Stimulated activated CD4-positive, alpha-beta T cell treated with anti-CD3 and anti-CD28 coated beads, Interleukin-12 subunit alpha, Interleukin-12 subunit beta, amount 100 ng/mL, for 4 hours (primary cell): ENCODE measurements at regions not wholly inside any gene's neighbourhood (a gene's known extent, or its start where the extent isn't known, plus 50 kb on each side); places are given as distances from the start of the nearest gene placed in this dataset.
"Not testable (repeated sequence)": the region's sequence is repeated elsewhere in the genome, so short reads cannot be mapped to it uniquely, and the experiment has no call there.

ENCODE experiments used
- DNase-seq: peaks from one replicate; pipeline ENCODE4 v3.0.0-alpha.2; 2020

DNA sequence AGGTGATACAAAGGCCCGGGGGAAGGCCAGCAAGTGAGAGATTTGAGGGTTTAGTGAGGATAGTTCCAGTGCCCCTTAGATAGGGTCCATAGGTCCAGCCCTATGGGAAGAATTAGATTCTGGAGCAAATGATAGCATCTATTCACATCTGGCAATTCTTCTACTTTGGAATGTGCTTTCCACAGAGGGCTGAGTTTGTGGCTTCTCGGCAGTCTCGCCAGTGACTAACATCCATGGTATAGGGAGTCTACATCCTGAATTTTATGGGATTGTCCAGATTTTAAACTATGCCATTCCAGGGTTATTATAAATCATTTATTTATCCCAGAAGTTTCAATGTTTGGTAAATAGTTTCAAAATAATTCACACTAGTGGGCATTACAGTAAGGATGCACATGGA is 207.3 kb upstream of the ADO start:
- DNase-seq: no peak

DNA sequence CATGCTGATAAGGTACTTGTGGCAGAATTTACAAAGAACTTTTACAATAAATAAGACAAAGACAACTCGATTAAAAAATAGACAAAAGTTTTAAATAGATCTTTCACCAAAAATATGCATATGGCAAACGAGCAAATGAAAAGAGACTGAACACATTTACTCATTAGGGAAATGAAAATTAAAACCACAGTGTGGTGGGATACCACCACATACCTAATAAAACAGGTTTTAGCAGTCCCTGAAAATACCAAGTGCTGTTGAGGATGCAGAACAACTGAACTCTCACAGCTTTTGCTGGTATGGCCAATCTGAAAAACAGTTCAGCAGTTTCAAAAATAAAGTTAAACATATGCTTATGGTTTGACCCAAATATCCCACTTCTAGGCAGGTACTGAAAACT is 205.4 kb upstream of the ADO start:
- no peak for DNase-seq

DNA sequence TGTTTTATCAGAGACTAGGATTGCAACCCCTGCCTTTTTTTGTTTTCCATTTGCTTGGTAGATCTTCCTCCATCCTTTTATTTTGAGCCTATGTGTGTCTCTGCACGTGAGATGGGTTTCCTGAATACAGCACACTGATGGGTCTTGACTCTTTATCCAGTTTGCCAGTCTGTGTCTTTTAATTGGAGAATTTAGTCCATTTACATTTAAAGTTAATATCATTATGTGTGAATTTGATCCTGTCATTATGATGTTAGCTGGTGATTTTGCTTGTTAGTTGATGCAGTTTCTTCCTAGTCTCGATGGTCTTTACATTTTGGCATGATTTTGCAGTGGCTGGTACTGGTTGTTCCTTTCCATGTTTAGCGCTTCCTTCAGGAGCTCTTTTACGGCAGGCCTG is 198.0 kb upstream of the ADO start:
- DNase-seq: not testable (repeated sequence)

DNA sequence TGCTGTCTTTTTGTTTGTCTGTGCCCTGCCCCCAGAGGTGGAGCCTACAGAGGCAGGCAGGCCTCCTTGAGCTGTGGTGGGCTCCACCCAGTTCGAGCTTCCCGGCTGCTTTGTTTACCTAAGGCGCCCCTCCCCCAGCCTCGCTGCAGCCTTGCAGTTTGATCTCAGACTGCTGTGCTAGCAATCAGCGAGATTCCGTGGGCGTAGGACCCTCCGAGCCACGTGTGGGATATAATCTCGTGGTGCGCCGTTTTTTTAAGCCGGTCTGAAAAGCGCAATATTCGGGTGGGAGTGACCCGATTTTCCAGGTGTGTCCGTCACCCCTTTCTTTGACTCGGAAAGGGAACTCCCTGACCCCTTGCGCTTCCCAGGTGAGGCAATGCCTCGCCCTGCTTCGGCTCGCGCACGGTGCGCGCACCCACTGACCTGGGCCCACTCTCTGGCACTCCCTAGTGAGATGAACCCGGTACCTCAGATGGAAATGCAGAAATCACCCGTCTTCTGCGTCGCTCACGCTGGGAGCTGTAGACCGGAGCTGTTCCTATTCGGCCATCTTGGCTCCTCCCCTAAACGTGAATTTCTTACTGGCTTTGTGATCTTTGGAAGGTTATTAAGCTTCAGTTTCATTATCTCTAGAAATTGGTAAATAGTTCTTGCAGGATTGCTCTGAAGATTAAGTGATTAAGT is 196.2 kb upstream of the ADO start:
- not testable (repeated sequence) for DNase-seq

DNA sequence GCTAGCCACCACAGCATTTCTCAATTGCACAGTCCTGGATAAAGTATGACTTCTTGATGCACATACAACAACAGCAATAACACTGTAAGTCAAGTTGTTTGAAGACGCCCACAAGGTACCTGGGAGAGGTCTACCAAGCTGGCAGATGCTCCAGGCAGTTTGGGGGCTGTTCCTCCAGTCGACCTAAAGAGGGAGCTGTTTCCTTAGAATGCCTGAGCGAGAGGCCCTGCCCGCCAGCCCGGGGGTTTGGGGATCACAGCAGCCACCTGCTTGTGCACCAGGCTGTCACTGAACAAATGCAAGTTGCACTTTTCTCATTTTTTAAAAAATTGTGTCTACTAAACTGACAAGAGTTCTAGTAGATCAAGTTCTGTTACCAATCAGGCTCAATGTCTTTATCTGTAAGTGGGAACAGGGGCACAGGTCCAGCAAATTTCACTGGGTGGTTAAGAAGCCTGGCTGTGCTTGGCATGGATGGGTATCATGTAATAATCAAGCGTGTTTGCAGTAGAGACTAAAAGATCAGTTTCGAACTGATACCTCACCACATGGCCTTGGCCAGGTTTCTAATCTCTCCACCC is 193.8 kb upstream of the ADO start:
- DNase-seq: peak; percentile 69

DNA sequence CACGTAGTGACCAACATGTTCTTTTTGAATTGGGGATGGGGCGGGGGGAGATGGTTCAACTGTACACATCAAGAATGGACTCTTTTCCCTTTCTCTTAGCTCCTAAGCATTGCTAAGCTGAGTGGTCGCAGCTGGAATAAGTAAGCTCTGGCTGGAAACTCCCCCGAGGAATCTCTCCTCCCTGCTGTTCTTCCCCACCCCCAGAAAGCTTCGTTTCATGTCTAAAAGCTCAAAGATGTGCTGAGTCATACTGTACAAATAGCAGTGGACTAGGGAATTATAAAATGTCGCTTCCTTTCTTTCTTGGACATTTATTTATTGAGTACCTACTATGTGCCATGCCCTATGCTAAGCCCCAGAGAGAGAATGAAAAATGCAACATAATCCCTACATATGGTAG is 191.1 kb upstream of the ADO start:
- DNase-seq: no peak

DNA sequence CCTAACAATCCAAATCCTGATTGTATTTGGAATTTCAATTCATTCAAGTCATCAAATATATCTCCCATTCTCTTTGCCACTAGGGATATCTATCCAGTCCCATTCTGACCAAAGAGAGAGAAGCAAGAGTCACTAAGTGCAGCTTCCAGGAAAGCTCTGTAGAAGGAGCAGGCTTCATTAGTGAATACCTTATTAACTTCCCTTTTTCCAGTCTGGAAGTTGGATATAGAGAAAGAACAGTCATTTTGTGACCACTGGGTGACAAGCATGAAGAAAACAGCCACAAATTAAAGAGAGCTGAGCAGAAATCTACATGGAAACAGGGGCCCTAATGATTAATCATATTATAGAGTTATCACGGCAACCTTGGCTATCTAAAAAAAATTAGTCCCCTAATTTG is 190.7 kb upstream of the ADO start:
- DNase-seq: no peak

DNA sequence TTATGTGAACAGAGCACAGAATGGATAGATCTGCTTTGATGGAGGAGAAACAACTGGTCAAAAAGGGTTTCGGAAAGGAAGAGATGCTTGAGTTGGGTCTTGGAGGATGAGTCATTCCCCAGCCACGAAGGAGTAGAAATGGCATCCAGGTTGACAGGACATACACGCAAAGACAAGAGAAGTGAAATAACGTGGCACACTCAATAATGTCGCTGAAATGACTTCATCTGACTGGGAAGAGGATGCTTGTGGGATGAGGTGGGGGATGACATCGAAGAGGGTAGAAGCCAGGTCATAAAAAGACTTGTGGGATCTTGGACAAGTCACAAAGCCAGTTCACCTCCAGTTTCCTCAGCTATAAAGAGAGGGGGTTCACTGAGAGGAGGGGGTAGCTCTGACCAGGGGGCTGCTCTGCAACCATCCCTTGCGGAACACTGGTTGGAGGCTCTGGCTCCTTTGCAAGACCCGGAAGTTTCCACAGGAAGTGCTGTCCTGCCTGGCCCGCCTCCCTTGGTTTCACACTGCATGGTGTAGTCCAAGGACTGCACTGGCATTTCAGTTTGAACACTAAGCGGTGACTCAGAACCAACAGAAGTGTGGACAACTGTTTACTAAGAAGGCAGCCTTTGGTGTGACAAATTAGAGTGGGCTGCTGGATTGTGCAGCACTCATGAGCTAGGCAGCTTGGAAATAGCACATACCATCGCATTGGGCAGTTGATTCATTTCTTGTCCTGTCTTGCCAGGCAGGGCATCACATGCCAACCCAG is 189.9 kb upstream of the ADO start:
- no peak for DNase-seq

DNA sequence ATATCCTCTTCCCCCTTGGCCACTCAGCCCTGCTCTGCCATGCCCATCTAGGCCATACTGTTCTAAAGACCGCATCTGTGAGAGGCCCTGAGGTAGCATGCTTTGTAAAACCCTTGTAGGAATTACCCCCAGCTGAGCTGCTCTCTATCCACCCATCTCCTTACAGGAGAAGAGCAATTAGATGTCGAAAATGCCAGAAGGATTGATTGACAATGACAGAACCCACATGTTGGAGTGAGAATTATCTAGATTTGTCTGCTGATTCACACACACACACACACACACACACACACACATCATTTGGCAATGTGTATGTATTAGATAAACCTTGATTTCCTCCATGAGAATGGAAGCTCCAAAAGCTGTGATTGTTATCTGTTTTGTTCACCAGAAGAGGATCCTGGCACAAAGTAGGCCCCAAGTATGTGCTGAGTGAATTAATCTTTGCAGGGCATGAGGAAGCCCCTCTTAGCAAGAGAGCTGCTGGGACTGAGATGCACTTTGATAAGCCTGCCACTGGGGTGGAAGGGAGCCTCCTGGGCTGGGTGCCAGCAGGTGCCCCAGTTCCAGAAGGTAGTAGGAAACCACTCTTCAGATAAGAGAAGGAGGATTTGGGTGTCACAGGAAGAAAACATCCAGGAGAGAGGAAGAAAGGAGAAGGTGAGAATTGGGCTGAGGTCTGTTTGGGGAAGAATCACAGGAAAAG is 187.5 kb upstream of the ADO start:
- DNase-seq: no peak

DNA sequence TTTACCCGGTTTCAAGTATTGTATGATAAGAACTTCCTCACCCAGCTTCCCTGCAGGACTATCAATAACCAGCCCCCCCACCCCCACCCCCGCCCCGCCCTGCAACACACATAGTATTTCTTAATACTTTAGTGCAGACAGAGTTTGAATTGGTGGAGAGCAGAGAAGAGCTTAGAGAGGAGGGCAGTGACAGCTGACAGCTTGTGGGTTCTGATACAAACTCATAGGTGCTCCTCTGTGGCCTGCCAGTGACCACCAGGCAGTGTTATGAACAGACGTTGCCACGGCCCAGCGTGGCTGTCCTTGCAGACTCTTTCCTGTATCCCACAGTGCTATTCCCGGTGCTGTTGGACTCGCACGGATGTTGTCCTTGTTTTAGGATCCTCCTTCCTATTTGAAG is 186.9 kb upstream of the ADO start:
- DNase-seq: no peak

DNA sequence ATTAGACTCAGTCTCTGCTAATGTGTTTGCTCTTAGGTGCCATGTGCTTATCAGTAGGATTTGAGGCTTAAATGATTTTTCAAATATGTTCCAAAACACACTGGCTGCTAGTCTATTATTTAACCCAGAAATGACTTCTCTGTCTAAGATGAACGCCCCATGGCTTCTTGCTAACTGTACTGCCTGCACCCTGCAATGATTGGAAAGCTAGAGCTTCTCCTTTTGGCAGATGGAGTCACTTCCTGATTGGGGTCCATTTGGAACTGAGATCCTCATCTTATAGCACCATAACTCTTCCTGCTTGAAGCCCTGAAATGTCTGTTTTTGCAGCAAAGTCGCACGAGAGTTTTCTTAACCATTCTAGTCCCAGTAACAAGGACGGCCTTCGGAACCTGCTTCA is 186.5 kb upstream of the ADO start:
- no peak for DNase-seq

DNA sequence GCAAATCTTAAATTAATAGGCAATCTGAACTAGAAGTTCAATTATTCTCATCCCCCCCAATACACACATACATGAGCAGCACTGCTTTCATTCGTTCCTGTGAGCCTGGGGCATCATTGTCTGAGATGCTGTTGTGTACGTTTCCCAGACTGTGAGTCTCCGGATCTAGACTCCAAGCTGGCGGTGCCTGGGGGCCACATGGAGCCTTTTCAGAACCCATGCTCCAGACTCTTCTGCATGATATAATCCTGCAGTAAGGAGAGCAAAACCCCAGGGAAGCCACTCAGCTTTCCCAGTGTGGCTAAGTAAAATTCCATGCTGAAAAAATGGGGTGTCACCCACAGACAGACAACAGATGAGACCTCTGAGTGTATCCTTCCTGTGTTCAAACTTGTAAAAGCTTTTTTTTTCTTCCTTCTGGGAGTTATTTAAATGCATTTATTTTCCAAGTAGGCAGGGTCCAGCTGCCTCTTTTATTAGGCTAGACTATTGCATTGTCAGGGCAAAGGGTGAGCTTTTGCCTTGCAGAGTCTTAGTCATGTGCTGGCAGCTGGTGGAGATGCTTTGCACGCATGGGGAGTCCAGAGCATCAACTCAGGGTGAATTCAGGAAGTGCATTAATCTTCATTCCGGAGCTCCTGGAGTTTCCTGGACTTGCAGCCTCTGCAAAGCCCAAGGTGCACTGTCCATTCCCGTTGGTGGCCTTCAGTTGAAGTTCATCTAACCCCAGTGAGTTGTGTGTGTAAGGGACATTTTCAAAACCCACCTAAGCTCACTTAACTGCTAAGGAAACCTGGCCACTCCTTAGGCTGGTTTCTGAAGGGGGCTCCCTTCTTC is 185.7 kb upstream of the ADO start:
- no peak for DNase-seq

DNA sequence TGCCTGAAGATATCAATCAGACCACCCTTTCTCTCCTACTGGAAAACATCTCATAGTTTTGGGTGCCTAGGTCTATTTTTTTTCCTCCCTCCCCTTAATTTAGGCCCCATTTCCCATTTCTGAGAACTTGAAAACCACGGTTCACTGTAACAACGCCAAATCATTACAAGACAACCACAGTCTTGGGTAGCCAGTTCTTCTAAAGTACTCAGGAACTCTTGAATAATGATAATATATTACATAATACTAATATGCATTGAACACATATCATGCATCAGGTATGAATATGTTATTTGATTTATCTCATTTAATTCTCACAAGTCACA is 185.1 kb upstream of the ADO start:
- DNase-seq: no peak

DNA sequence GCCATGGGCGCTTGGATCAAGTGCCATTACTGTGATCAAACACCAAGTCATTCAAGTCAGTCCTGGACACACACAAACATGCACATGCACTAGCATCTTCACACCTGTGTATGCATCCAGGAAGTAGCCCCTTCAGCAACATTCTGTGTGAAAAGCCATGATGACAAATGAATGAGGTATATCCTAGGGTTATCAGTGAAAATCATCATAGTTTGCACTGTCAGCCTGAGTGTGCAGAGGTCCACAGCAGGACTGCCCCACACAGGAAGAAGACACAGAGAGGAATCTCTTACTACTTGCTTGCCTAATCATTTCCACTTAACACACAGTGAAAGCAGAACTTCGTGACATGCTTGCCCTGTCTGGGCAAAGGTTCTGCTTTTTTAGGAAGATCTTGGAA is 184.0 kb upstream of the ADO start:
- DNase-seq: no peak

DNA sequence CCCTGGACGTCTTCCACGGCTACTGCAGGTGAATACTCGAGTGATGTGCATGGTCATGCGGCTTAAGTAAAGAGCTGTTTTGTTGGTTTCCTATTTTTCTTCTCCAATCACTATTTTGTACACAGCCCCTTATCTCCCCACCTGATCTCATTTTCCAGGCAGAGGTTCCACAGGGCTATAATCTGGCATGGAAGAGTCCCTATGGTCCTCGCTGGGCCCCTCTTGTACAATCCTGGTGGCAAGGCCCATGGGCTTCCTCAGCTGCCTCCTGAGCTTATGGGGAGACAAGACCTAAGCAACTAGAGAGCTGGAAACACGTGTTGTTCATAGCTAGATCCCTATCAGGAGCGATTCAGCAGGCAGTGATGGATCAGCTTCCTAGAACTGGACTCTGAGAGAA is 181.3 kb upstream of the ADO start:
- DNase-seq: no peak

DNA sequence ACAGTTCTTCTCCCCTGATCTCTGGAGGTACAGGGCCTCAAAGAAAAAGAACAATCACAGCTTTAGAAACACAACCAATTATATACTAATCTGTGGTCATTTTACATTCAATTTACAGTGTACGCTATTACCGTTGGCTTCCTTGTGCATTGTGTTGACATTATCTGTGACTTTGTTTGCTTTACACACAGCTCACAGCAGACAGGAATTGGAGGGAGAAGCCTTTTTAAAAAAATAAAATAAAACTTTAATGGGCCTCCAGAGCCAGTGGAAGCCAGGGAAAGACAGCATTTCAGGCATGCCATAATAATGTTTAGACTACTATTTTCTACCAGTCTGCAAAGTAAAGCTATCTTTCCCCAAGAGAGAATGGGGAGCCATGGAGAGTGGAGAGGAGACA is 179.0 kb upstream of the ADO start:
- no peak for DNase-seq

DNA sequence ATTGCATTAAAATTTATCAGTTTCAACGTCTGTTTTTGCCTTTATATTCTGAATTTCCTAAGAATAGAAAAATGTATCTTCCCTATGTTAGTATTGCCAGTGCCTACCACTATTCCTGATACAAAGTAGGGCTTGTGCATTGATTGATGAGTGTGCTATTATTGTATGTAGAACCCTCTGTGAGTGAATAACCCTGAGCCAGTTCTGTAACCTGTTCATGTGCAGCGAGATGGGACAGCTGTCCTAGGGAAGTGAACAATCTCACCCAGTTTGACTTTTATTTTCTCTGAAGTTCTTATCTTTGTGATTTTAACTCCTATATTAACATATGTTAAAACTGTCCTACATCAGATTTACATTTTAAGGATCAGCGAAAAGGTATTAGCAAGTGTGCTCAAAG is 178.4 kb upstream of the ADO start:
- DNase-seq: no peak

DNA sequence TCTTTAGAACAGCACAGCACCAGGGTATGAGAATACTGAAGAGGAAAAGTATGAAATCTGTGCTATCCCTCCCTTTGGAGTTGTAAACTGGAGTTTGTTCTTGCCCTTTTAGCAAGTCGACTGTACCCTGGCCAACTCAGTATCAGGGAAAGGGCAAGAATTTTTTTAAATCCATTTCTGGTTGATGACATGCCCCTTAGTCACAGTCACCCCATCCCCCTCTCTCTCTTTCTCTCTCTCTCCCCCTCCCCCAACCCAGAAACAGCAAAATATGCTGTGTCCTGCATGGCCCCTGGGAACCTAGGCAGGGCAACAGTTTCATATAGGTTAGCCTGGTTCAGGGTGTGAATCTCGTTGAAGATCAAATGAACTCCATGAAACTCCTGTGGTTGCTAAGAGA is 177.7 kb upstream of the ADO start:
- DNase-seq: no peak

DNA sequence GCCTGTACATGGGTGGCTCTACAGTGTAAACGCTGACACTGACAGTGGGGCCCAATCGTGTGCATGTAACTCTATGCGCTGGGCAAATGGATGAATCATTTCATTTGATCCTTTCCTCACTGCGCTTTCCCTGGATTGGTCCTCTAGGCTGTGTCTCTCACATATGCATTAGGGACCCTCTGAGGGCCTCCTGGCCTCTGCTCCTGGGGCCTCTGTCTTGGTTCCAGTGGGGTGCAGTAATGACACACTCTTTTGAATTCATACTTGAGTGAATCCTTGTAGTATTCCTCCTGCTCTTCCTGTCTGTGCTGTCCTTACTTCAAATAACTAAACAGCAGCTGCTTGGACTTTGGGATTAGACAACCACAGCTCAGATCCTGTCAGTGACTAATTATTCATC is 176.5 kb upstream of the ADO start:
- no peak for DNase-seq

DNA sequence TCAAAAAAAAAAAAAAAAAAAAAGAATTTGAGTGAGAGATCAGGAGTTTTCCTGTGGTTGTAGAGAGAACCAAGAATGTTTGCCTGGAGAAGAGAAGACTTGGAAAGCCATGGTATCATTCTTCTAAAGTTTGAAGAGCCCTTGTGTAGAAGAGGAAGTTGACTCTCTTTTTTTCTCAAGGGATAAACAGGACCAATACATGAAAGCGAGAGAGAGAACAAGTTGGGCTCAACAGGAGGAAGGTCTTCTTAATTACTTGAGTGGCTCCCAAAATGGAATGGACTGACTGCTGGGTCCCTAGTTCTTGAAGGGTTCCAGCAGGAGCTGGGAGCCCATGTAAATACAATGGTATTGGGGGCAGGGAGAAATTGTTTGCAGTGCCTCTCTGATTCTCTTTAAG is 173.3 kb upstream of the ADO start:
- no peak for DNase-seq

DNA sequence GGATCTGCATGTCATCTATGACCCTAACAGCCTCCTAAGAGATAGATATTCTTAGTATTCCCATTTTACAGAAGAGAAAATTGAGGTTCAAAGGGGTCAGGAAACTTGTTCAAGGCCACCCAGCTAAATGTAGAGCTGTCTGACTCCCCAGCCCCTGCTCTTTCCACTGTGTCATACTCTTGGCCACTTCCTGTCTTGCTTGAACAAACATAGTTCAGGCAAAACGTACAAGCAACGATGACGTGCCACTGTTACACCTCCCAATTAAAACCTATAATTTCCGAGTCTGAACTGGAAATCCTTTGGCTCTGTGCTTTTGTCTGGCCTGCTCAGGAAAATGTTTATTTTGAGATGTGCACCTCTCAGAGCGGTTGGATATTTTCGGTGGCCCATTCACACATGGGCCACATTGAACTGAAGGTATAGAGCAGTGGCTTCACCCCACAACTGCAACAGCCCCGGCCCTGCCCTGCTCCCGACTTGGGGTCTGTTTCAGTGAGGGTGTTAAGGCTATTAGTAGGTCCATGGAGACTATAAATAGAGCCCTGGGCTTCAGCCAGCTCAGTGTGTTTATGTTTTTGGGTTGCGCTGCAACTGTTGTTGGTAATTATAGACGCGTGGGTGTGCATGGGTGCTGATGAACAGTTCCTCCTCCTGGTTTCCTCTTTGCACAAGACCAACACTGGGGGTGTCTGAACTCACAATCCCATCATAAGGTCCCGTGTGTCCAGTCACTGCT is 172.3 kb upstream of the ADO start:
- DNase-seq: no peak

DNA sequence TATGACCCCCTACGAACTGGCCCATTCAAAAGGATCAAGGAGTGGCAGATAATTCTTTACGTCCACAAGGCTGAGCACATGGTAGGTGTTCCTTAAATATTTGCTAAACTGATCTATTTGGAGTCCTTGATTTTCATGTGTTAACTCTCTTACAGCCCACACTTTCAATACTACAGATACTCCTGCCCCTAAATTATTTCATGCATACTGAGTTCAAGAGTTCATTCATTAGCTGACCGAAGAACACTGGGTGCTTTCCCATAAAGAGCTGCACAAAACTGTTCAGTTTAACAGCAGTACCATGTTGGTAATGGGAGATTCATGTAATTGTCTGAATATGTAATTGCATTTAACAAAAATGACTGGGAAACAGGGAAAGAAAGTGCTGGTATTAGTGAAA is 170.5 kb upstream of the ADO start:
- no peak for DNase-seq
